ENCODE measurements at regions not wholly inside any gene's neighbourhood (a gene's known extent, or its start where the extent isn't known, plus 50 kb on each side); places are given as distances from the start of the nearest gene placed in this dataset.

DNA sequence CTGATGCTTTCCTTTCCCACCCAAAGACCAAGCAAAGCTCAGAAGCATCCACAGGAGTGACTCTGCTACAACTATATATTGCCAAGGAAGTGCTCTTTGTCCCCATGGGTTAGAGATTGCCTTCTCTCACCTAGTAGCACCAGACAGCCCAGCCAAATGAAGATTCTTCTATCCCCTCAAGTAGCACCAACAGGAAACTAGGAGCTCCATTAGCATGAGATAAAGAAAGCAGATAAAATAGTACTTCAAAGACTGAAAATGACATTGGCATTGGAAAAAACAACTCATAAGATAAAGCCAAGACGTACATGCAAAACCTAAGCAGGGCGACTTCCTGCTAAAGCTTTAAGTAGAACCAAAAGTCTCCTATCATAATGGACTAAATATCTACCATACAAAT lies 871.5 kb downstream of the AMY1C start:
- TF ChIP-seq, protein P1, sequence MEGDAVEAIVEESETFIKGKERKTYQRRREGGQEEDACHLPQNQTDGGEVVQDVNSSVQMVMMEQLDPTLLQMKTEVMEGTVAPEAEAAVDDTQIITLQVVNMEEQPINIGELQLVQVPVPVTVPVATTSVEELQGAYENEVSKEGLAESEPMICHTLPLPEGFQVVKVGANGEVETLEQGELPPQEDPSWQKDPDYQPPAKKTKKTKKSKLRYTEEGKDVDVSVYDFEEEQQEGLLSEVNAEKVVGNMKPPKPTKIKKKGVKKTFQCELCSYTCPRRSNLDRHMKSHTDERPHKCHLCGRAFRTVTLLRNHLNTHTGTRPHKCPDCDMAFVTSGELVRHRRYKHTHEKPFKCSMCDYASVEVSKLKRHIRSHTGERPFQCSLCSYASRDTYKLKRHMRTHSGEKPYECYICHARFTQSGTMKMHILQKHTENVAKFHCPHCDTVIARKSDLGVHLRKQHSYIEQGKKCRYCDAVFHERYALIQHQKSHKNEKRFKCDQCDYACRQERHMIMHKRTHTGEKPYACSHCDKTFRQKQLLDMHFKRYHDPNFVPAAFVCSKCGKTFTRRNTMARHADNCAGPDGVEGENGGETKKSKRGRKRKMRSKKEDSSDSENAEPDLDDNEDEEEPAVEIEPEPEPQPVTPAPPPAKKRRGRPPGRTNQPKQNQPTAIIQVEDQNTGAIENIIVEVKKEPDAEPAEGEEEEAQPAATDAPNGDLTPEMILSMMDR (IDR thresholded peaks at IDR 0.05; ENCODE audit: insufficient read depth, low read length) = no peak
- TF ChIP-seq GABPA (IDR thresholded peaks at IDR 0.05; ENCODE audit: low read depth) = no peak
- TF ChIP-seq, protein P2, sequence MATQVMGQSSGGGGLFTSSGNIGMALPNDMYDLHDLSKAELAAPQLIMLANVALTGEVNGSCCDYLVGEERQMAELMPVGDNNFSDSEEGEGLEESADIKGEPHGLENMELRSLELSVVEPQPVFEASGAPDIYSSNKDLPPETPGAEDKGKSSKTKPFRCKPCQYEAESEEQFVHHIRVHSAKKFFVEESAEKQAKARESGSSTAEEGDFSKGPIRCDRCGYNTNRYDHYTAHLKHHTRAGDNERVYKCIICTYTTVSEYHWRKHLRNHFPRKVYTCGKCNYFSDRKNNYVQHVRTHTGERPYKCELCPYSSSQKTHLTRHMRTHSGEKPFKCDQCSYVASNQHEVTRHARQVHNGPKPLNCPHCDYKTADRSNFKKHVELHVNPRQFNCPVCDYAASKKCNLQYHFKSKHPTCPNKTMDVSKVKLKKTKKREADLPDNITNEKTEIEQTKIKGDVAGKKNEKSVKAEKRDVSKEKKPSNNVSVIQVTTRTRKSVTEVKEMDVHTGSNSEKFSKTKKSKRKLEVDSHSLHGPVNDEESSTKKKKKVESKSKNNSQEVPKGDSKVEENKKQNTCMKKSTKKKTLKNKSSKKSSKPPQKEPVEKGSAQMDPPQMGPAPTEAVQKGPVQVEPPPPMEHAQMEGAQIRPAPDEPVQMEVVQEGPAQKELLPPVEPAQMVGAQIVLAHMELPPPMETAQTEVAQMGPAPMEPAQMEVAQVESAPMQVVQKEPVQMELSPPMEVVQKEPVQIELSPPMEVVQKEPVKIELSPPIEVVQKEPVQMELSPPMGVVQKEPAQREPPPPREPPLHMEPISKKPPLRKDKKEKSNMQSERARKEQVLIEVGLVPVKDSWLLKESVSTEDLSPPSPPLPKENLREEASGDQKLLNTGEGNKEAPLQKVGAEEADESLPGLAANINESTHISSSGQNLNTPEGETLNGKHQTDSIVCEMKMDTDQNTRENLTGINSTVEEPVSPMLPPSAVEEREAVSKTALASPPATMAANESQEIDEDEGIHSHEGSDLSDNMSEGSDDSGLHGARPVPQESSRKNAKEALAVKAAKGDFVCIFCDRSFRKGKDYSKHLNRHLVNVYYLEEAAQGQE (IDR thresholded peaks at IDR 0.05; ENCODE audit: insufficient replicate concordance, low read depth) = no peak
- no peak for TF ChIP-seq POLR2AphosphoS5 (IDR thresholded peaks at IDR 0.05; ENCODE audit: low read depth)
- no peak for TF ChIP-seq SPI1 (IDR thresholded peaks at IDR 0.05; ENCODE audit: borderline replicate concordance, low read depth)
- Histone ChIP-seq H3K27me3 (ENCODE audit: insufficient read depth, poor library complexity, severe bottlenecking) (no peaks in the 10 kb centered on the region), H3K4me3 (replicated peaks; ENCODE audit: insufficient read depth, low read length) (no peak overlapping the region), H3K27ac (replicated peaks) (no peak overlapping the region)
- no peak for DNase-seq (ENCODE audit: low read depth in 1 of 2, low spot score in 1 of 2)

DNA sequence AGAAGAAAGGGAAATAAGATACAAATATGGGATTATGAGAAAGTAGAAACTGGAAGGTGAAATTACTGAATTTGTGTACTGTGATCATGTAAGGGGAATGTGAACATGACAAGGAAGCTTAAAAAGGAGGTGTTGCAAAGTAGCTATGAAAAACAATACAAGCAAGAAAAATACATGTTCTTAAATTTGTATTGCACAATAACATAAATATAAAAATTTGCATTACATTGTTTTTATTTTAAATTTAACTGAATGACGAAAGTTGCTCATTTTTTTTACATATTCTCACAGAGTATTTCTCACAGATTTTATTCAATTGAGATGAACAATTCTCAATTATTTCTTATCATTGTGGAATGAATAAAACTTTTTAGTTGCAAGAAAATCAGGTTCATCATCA lies 874.8 kb downstream of the AMY1C start:
- TF ChIP-seq SPI1 (IDR thresholded peaks at IDR 0.05; ENCODE audit: borderline replicate concordance, low read depth) = no peak
- TF ChIP-seq, protein P1 (IDR thresholded peaks at IDR 0.05; ENCODE audit: insufficient read depth, low read length) = no peak
- TF ChIP-seq POLR2AphosphoS5 (IDR thresholded peaks at IDR 0.05; ENCODE audit: low read depth) = no peak
- no peak for TF ChIP-seq GABPA (IDR thresholded peaks at IDR 0.05; ENCODE audit: low read depth)
- TF ChIP-seq, protein P2 (IDR thresholded peaks at IDR 0.05; ENCODE audit: insufficient replicate concordance, low read depth) = no peak
- no peak for DNase-seq (ENCODE audit: low read depth in 1 of 2, low spot score in 1 of 2)
- Histone ChIP-seq H3K4me3 (replicated peaks; ENCODE audit: insufficient read depth, low read length) (no peak overlapping the region), H3K27me3 (ENCODE audit: insufficient read depth, poor library complexity, severe bottlenecking) (no peaks in the 10 kb centered on the region), H3K27ac (replicated peaks) (no peak overlapping the region)

DNA sequence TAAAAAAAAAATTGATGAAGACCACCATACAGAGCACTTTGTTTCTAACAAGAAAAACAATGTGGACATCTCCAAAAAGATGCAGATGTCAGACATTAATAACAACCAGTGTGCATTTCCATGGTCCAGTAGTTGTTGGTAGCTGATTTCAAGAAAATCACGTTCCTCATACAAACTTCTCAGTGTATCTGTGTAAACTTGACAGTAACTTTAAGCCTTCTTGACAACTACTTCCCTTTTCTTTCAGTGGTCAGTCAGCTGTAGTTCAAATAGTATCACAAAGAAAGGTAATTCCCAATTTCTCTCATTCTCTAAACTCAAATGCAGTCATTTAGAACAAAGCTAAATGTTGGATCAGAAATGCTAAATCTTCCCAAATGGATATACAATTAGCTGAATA lies 879.9 kb downstream of the AMY1C start:
- no peaks in the 10 kb centered on the region for H3K27me3 ChIP-seq (ENCODE audit: insufficient read depth, poor library complexity, severe bottlenecking)
- H3K4me3 ChIP-seq (replicated peaks; ENCODE audit: insufficient read depth, low read length) = no peak overlapping the region
- no peak overlapping the region for H3K27ac ChIP-seq (replicated peaks)
- DNase-seq (ENCODE audit: low read depth in 1 of 2, low spot score in 1 of 2) = no peak
- TF ChIP-seq, protein P1 (IDR thresholded peaks at IDR 0.05; ENCODE audit: insufficient read depth, low read length) = no peak
- TF ChIP-seq POLR2AphosphoS5 (IDR thresholded peaks at IDR 0.05; ENCODE audit: low read depth) (no peak), GABPA (IDR thresholded peaks at IDR 0.05; ENCODE audit: low read depth) (no peak), SPI1 (IDR thresholded peaks at IDR 0.05; ENCODE audit: borderline replicate concordance, low read depth) (no peak)
- TF ChIP-seq, protein P2 (IDR thresholded peaks at IDR 0.05; ENCODE audit: insufficient replicate concordance, low read depth) = no peak
